Jurkat, Clone E6-1 (cell line): ENCODE measurements at regions not wholly inside any gene's neighbourhood (a gene's known extent, or its start where the extent isn't known, plus 50 kb on each side); places are given as distances from the start of the nearest gene placed in this dataset.
A peak's percentile ranks its signal among the peaks of the same experiment; 100 is the strongest.
"Not testable (repeated sequence)": the region's sequence is repeated elsewhere in the genome, so short reads cannot be mapped to it uniquely, and the experiment has no call there.

Experiments
- DNase-seq: peaks from one replicate; pipeline ENCODE4 v3.0.0-alpha.2; 2011; ENCODE audit warnings: low read depth, low spot score
- H3K4me3 ChIP-seq: 2 replicates; pipeline ENCODE4 v1.5.1; 2011; ENCODE audit warnings: mild to moderate bottlenecking, low read length, control low read depth, moderate library complexity

DNA sequence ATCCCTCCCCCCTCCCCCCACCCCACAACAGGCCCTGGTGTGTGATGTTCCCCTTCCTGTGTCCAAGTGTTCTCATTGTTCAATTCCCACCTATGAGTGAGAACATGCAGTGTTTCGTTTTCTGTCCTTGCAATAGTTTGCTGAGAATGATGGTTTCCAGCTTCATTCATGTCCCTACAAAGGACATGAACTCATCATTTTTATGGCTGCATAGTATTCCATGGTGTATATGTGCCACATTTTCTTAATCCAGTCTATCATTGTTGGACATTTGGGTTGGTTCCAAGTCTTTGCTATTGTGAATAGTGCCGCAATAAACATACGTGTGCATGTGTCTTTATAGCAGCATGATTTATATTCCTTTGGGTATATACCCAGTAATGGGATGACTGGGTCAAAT is 69.9 kb upstream of the GOLGA8B start:
- H3K4me3 ChIP-seq, DNase-seq: not testable (repeated sequence)

DNA sequence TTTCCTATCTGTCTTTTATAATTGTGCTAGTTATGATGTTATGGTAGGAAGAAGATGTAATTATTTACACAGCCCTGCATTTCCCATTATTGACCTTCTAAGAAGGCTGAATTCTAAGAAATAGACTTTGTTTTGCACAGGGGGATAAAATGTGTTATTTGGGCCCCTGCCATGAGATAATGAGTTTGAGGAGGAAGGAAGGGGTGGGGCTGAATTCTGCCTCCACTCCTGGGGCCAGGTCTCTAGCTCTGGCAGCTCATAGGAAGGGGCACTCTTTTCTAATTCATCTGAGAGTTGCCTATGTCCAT is 69.2 kb upstream of the GOLGA8B start:
- no peak overlapping the region for H3K4me3 ChIP-seq
- no peak for DNase-seq

DNA sequence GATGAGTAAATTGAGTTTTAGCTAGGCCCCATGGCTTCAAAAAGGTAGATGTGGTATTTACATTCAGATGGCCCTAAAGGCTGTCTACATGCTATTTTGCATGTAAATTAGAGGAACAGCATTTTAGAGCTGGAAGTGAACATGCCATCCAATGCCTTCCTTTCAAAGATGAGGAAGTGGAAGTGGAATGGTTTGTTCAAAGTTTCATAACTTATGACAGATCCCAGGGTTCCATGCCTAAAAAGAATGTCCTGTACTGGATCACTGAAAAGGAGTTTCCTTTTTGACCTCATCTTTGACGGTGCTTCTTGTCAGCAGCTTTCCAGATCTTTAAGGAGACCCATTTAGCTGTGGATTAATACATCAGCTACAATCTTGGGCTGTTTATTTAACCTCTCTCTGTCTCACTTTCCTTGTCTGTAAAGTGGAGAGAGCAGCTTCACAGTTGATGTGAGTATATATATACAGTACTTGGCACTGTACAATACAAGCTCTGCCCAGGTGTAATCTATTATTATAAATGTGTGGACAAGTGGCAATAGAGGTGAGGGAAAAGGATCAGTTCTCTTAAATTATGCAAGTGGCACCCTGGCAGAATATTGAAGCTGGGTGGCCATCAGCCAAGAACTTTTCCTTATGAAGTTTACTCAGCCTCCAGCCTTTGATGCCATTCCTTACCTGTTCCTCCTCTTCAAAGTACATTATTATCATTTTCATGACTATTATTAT is 68.7 kb upstream of the GOLGA8B start:
- no peak overlapping the region for H3K4me3 ChIP-seq
- DNase-seq = no peak

DNA sequence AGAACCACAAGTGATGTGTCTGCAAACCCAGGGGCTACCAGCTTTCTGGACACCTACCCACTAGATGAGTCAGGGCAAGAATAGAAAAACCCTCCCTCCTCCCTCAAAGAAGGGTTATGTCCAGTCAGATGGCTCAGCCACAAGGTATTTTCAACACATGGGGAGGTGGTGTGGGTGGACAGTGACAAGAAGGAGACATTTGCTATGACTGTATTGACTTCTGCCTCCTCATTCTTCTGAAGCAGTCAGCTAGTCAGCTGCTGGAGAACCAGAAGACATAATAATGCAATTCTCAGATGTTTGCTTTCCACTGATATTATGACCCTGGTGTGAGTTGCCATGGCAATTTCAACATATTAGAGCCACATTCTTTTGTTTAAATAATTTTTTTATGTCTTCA is 66.7 kb upstream of the GOLGA8B start:
- DNase-seq = no peak
- H3K4me3 ChIP-seq = no peak overlapping the region

DNA sequence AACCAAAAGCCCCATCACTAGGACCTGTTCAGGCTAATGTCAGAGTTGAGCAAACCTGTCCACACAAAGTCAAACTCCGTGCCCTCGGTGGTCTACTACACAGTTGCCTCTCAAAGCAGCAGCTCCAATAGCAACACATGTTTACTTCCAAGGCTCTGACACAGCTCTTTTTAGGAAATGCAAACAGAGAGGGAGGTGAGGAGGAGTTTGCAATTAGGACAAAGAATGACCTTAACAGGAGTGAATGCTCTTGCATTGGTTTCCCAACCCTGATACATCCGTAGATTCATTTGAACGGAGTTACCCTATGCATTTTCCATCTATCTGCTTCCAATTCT is 64.8 kb upstream of the GOLGA8B start:
- DNase-seq = no peak
- H3K4me3 ChIP-seq = no peak overlapping the region

DNA sequence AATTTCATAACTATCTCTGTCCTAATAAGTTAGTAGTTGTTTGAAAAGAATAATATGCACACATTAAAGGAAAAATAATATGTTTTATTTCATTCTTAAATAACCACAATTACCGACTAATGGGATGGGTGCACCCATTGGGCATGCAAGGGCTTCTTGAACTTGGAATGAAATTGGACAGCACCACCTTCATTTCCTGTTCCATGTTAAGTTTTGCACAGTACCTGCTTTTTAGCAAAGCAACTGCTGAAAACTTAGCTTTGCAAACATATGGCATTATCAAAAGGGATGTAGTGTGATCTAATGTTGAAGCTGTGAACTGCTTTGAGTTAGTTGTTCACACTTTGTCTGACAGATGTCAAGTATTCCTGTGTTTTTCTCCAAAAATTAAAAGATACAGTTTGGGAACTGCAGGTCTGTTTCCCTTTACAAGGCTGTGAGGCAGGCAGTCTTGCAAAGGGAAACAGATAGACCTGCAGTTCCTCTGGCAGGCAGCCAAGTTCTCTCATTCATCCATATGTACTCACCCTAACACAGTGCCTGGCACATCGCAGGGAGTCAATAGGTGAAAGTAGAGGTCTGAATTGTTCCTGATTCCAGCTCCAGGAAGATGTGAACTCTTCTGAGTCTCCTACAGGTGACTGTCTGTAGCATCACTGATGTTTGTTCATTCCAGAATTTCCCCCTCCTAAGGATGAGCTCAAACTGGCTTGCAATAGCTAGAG is 64.3 kb upstream of the GOLGA8B start:
- H3K4me3 ChIP-seq = no peak overlapping the region
- DNase-seq = peak; percentile 1

DNA sequence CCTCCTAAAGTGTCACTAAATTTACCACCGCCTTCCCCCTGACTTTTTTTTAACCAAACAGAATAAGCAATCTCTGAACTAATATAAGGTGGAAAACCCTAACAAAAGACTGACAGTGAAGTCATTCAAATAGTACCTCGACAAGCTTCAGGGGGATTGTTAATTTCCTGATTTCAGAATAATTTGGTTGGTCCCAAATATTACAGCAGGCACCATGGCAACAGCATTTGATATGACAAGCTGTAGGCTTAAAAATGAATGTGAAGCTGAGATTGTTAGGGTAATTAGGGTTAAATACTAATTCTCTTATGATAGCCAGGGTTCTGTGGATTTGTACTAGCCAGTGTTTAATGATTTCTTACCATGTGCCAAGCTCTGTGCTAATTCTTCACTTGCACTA is 63.5 kb upstream of the GOLGA8B start:
- DNase-seq = no peak
- no peak overlapping the region for H3K4me3 ChIP-seq

DNA sequence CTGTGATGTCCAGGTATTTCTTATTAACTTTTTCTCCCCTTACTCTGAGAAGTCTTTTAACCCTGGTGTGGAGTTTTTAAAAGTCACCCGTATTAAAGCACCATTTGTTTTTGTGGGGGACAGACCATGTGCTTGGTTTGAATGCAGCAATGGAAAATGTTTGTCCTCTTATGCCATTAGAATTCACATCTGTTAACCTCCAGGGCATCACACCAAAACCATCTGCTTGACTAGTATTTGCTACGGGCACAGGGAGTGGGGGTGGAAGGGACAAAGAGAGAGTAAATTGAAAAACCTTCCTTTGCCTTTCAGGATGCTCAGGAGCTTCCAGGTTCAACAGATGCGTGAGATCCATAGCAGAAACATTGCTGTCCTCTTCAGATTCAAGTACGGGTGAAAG is 61.4 kb upstream of the GOLGA8B start:
- H3K4me3 ChIP-seq = no peak overlapping the region
- no peak for DNase-seq

DNA sequence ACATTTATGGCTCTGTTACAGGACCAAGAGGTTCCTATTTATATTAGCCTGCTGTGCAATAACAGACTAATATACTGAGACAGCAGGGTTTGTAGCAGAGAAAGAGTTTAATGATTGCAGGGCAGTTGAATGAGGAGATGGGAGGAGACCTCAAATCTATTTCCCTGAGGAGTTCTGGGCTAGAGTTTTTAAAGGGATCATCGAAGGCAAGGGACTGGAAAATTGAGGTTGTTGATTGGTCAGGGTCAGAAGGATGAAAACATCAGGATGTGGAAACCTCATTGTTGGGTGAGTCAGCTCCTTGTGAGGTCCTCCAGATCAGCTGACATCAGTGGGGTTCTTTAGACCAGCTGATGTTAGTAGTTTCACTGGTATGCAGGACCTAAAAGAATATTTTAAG is 60.6 kb upstream of the GOLGA8B start:
- H3K4me3 ChIP-seq = no peak overlapping the region
- DNase-seq = no peak

DNA sequence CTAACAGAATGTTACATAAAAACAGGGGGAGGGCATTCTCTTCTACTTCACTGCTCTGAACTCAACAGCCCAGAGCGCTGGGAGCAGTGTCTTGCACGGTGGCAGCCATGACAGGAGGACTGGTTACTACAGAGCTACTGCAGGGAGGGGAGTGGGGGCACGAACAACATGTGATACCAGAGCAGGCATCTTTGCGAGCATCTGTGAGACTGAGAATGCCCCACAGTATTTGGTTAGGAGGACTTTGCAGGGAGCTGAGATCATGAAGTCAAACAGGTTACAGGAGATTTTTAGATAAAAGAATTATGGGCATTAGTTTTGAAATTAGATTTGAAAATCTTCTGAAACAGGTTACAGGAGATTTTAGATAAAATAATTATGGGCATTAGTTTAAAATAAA is 58.8 kb upstream of the GOLGA8B start:
- no peak overlapping the region for H3K4me3 ChIP-seq
- DNase-seq = no peak

DNA sequence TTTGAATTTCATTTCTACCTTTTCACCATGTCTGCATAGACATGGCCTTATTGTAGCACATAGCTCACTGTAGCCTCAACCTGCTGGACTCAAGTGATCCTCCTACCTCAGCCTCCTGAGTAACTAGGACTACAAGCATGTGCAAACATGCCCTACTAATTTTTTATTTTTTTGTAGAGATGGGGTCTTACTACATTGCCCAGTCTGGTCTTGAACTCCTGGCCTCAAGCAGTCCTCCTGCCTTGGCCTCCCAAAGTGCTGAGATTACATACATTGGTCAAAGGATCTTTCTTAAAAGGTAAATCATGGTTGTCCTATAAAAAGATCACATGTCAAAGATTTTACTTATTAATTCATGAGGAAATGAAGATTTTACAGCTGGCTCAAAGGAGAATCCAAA is 57.2 kb upstream of the GOLGA8B start:
- no peak for DNase-seq
- no peak overlapping the region for H3K4me3 ChIP-seq

DNA sequence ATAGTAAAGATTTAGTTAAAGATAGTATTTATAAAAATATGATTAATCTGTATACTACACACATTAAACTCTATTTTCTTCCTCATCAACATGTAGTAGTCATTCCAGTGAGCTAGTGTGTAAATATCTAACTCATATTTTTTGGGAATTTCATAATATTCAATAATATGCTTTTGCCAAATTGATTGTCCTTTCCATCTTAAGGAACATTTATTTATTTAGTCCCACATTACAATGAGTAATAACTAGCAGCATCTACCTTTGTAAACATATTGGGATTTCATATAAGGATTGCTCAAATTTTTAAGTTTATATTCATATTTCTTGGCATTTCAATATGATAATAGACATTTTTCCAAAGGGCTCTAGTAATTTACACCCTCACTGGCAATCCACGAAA is 53.9 kb upstream of the GOLGA8B start:
- no peak overlapping the region for H3K4me3 ChIP-seq
- no peak for DNase-seq

DNA sequence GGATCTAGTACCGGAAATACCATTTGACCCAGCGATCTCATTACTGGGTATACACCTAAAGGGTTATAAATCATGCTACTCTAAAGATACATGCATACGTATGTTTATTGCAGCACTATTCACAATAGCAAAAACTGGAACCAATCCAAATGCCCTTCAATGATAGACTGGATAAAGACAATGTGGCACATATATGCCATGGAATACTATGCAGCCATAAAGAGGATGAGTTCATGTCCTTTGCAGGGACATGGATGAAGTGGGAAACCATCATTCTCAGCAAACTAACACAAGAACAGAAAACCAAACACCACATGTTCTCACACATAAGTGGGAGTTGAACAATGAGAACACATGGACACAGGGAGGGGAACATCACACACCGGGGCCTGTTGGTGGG is 50.2 kb upstream of the GOLGA8B start:
- not testable (repeated sequence) for H3K4me3 ChIP-seq, DNase-seq
